H9 (cell line): ENCODE measurements at regions not wholly inside any gene's neighbourhood (a gene's known extent, or its start where the extent isn't known, plus 50 kb on each side); places are given as distances from the start of the nearest gene placed in this dataset.

ENCODE experiments used
- DNase-seq: peaks from one replicate; pipeline ENCODE4 v3.0.0-alpha.2; 2017
- H2AFZ ChIP-seq: one replicate; pipeline ENCODE4 v1.6.1; 2013; ENCODE audit warnings: mild to moderate bottlenecking, low read length, control low read depth, moderate library complexity
- H2AK5ac ChIP-seq: 2 replicates; pipeline ENCODE4 v1.6.1; 2013; ENCODE audit warnings: low read length, control low read depth, mixed read lengths; ENCODE audit not compliant: insufficient read length
- H2BK120ac ChIP-seq: one replicate; pipeline ENCODE4 v1.6.1; 2013; ENCODE audit warnings: low read depth, mild to moderate bottlenecking, low read length, control low read depth, inconsistent platforms; ENCODE audit not compliant: poor library complexity, severe bottlenecking
- H2BK12ac ChIP-seq: 2 replicates; pipeline ENCODE4 v1.6.1; 2013; ENCODE audit warnings: low read length, control low read depth, mixed read lengths, low read depth; ENCODE audit not compliant: insufficient read length
- H2BK15ac ChIP-seq: 2 replicates; pipeline ENCODE4 v1.6.1; 2013; ENCODE audit warnings: low read depth, low read length, control low read depth
- H2BK20ac ChIP-seq: one replicate; pipeline ENCODE4 v1.6.1; 2013; ENCODE audit warnings: low read depth, mild to moderate bottlenecking, low read length, control low read depth, inconsistent platforms; ENCODE audit not compliant: poor library complexity, severe bottlenecking
- H2BK5ac ChIP-seq: 2 replicates; pipeline ENCODE4 v1.6.1; 2013; ENCODE audit warnings: low read length, control low read depth, mixed read lengths; ENCODE audit not compliant: insufficient read length
- H3K14ac ChIP-seq: 2 replicates; pipeline ENCODE4 v1.6.1; 2013; ENCODE audit warnings: low read length, control low read depth; ENCODE audit not compliant: insufficient read depth
- H3K18ac ChIP-seq: 2 replicates; pipeline ENCODE4 v1.6.1; 2013; ENCODE audit warnings: low read depth, mild to moderate bottlenecking, mixed read lengths, low read length, control low read depth; ENCODE audit not compliant: insufficient read length
- H3K23ac ChIP-seq: 2 replicates; pipeline ENCODE4 v1.6.1; 2013; ENCODE audit warnings: low read length, control low read depth, mixed read lengths, low read depth; ENCODE audit not compliant: insufficient read length
- H3K23me2 ChIP-seq: 2 replicates; pipeline ENCODE4 v1.6.1; 2013; ENCODE audit warnings: low read depth, mild to moderate bottlenecking, mixed read lengths, low read length, control low read depth; ENCODE audit not compliant: insufficient read length, poor library complexity, severe bottlenecking
- H3K27ac ChIP-seq: 2 replicates; pipeline ENCODE4 v1.5.1; 2013; ENCODE audit warnings: low read length, control low read depth, mixed read lengths, low read depth; ENCODE audit not compliant: insufficient read length
- H3K27me3 ChIP-seq: 2 replicates; pipeline ENCODE4 v1.6.1; 2013; ENCODE audit warnings: low read length, control low read depth, inconsistent platforms; ENCODE audit not compliant: insufficient read depth
- H3K4ac ChIP-seq: 2 replicates; pipeline ENCODE4 v1.6.1; 2013; ENCODE audit warnings: low read depth, mild to moderate bottlenecking, control low read depth, inconsistent platforms, low read length, moderate library complexity
- H3K4me1 ChIP-seq: 2 replicates; pipeline ENCODE4 v1.6.1; 2013; ENCODE audit warnings: low read length, control low read depth, inconsistent platforms; ENCODE audit not compliant: insufficient read depth
- H3K4me2 ChIP-seq: 2 replicates; pipeline ENCODE4 v1.6.1; 2013; ENCODE audit warnings: low read length, control low read depth, mixed read lengths; ENCODE audit not compliant: insufficient read length, insufficient read depth
- H3K56ac ChIP-seq: 2 replicates; pipeline ENCODE4 v1.6.1; 2013; ENCODE audit warnings: low read depth, mild to moderate bottlenecking, mixed read lengths, low read length, control low read depth; ENCODE audit not compliant: insufficient read length
- H3K79me1 ChIP-seq: 2 replicates; pipeline ENCODE4 v1.6.1; 2013; ENCODE audit warnings: low read depth, mild to moderate bottlenecking, moderate library complexity, low read length, control low read depth, inconsistent platforms; ENCODE audit not compliant: insufficient read depth, poor library complexity, severe bottlenecking
- H3K79me2 ChIP-seq: 2 replicates; pipeline ENCODE4 v1.6.1; 2013; ENCODE audit warnings: low read length, control low read depth, inconsistent platforms; ENCODE audit not compliant: insufficient read depth
- H3K9ac ChIP-seq: 2 replicates; pipeline ENCODE4 v1.6.1; 2013; ENCODE audit warnings: low read length, control low read depth, mixed read lengths; ENCODE audit not compliant: insufficient read length; ENCODE audit errors: extremely low read depth
- H3K9me3 ChIP-seq: one replicate; pipeline ENCODE4 v1.6.1; 2013; ENCODE audit warnings: low read depth, low read length, inconsistent platforms; ENCODE audit not compliant: control insufficient read depth
- H3T11ph ChIP-seq: one replicate; pipeline ENCODE4 v1.6.1; 2013; ENCODE audit warnings: mild to moderate bottlenecking, low read length, control low read depth, inconsistent platforms
- H4K20me1 ChIP-seq: one replicate; pipeline ENCODE4 v1.6.1; 2013; ENCODE audit not compliant: control insufficient read depth, insufficient read length, insufficient read depth
- H4K5ac ChIP-seq: 2 replicates; pipeline ENCODE4 v1.6.1; 2013; ENCODE audit warnings: low read depth, mild to moderate bottlenecking, mixed read lengths, low read length, control low read depth; ENCODE audit not compliant: insufficient read length
- H4K8ac ChIP-seq: replicated peaks from 2 replicates; pipeline ENCODE4 v1.6.1; 2013; ENCODE audit warnings: low read length, control low read depth, mixed read lengths, low read depth; ENCODE audit not compliant: insufficient read length
- H4K91ac ChIP-seq: 2 replicates; pipeline ENCODE4 v1.6.1; 2013; ENCODE audit warnings: low read depth, mild to moderate bottlenecking, moderate library complexity, mixed read lengths, low read length, control low read depth; ENCODE audit not compliant: insufficient read length
- H3K27ac Mint-ChIP-seq, 3 experiments: 2 replicates in 2 of 3; 3 replicates in 1 of 3; pipeline ENCODE4 v1.8.0; 2020 to 2021; ENCODE audit warnings: mixed read lengths in 3 of 3, mild to moderate bottlenecking in 1 of 3, moderate library complexity in 1 of 3
- H3K27me3 Mint-ChIP-seq: 2 replicates; pipeline ENCODE4 v1.8.0; 2021; ENCODE audit warnings: low read depth, mild to moderate bottlenecking, moderate library complexity, mixed read lengths
- H3K36me3 Mint-ChIP-seq, 3 experiments: 2 replicates in 2 of 3; 3 replicates in 1 of 3; pipeline ENCODE4 v1.8.0; 2020 to 2021; ENCODE audit warnings: low read depth in 3 of 3, mixed read lengths in 3 of 3; ENCODE audit not compliant: insufficient read depth in 1 of 3
- H3K4me1 Mint-ChIP-seq, 2 experiments: 2 replicates each; pipeline ENCODE4 v1.8.0; 2020; ENCODE audit warnings: mixed read lengths in 2 of 2
- H3K4me3 Mint-ChIP-seq, 2 experiments: 2 replicates in 1 of 2; 3 replicates in 1 of 2; pipeline ENCODE4 v1.8.0; 2020 to 2021; ENCODE audit warnings: mild to moderate bottlenecking in 2 of 2, mixed read lengths in 2 of 2, moderate library complexity in 1 of 2
- H3K9me3 Mint-ChIP-seq, 2 experiments: 2 replicates in 1 of 2; 3 replicates in 1 of 2; pipeline ENCODE4 v1.8.0; 2020; ENCODE audit warnings: mild to moderate bottlenecking in 2 of 2, mixed read lengths in 2 of 2, moderate library complexity in 1 of 2
- CTCF ChIP-seq: fragments of 200-600 bp; sonication (generic); conservative IDR thresholded peaks from 3 replicates; pipeline ENCODE4 v1.8.0; 2021; ENCODE audit warnings: antibody characterized with exemption, mild to moderate bottlenecking
- WGBS: extraction: QIAGEN DNeasy Blood & Tissue Kit; methylation state at CpG from one replicate; pipeline ENCODE4 v1.1.7; 2013; ENCODE audit warnings: missing lambda C conversion rate, low lambda C conversion rate, mixed read lengths; ENCODE audit not compliant: insufficient read length; ENCODE audit errors: extremely low coverage; 5-methylcytosine and 5-hydroxymethylcytosine counted together

DNA sequence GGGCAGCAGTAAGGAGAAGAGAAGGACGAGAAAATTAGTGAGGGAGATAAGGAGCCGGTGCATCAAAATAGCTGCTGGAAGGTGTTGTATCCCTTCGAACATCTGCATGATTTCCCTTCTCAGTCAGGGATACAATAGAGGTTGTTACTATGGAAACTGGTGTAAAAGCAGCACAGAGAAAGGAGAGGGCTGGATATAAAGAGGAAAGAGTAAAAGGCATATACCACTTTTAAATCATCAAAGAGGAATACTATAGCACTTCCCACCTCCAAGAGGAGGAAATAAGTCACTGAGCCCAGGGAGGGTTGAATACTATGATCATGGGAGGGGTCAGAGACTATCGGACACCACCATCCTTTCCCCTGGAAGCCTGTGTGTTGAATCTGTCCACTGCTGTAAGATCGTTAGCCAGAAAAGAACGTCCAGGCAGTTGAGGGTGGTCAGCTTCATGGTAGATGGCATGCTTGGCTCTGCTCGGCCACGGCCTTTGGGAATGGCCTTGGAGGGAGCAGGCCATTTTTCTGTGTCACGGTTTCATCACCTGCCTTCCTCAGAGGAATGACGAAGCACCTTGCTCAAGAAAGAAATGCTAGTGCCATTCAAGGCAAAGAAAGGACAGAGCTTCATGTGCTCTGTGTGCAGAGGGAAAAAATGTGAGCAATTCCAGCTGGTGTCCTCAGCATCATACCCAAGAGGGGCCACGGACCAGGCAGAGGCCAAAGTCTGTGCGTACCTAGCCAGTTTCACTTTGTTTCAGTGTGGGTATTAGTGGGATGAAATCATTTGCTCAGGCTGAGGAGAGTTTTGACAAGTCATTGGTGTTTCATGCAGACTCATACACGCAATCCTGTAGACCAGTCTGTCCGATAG is 64.2 kb downstream of the IRF2BP2 start:
- no peaks in the 10 kb centered on the region for H3K27me3 Mint-ChIP-seq
- WGBS: 100% methylated on average over 1 of the region's 14 CpGs
- Histone ChIP-seq H4K20me1 (no peaks in the 10 kb centered on the region), H3K23me2 (no peaks in the 10 kb centered on the region), H3K4me2 (no peak overlapping the region), H3K18ac (peak overlapping the region; percentile 85), H3T11ph (no peak overlapping the region), H3K79me1 (no peaks in the 10 kb centered on the region), H3K14ac (peak overlapping the region; percentile 45; the same call in 1 of the 2 replicates), H3K4ac (no peak overlapping the region), H3K79me2 (no peaks in the 10 kb centered on the region), H3K27me3 (no peaks in the 10 kb centered on the region), H4K91ac (no peak overlapping the region), H2BK15ac (no peak overlapping the region), H3K23ac (no peak overlapping the region), H3K9ac (no peak overlapping the region), H3K56ac (no peak overlapping the region), H3K27ac (no peak overlapping the region), H2AFZ (no peak overlapping the region), H2BK120ac (no peak overlapping the region), H2BK12ac (peak overlapping the region; percentile 28), H3K9me3 (no peaks in the 10 kb centered on the region), H2AK5ac (no peak overlapping the region), H3K4me1 (0 out of 2 replicates have a peak, but pooled peaks cover 2% of the 10 kb centered on the region), H2BK5ac (no peak overlapping the region), H2BK20ac (no peak overlapping the region), H4K5ac (no peak overlapping the region), H4K8ac (no peak overlapping the region)
- no peaks in the 10 kb centered on the region for H3K36me3 Mint-ChIP-seq
- H3K4me3 Mint-ChIP-seq: 0 out of 5 replicates have a peak overlapping the region, but pooled peaks of 1 of the 2 experiments have one; percentile 22
- 0 out of 7 replicates have a peak overlapping the region, but pooled peaks of 1 of the 3 experiments have one; percentile 26 for H3K27ac Mint-ChIP-seq
- TF ChIP-seq CTCF: no peak
- peak; percentile 21 for DNase-seq
- no peaks in the 10 kb centered on the region for H3K9me3 Mint-ChIP-seq
- H3K4me1 Mint-ChIP-seq: peaks cover 36 to 41% of the 10 kb centered on the region in 2 experiments
